Prostate gland (tissue), 2 donors: ENCODE measurements at regions not wholly inside any gene's neighbourhood (a gene's known extent, or its start where the extent isn't known, plus 50 kb on each side); places are given as distances from the start of the nearest gene placed in this dataset.

Source experiments
- DNase-seq: peaks from one replicate; pipeline ENCODE4 v3.0.0-alpha.2; 2019; ENCODE audit warnings: low spot score
- H3K27ac ChIP-seq, 2 donors: fragments of 200-600 bp; sonication (generic); 2 replicates each; pipeline ENCODE4 v1.5.1; 2017 to 2019
- H3K27me3 ChIP-seq: fragments of 200-600 bp; sonication (generic); replicated peaks from 2 replicates; pipeline ENCODE4 v1.5.1; 2019; ENCODE audit not compliant: insufficient read depth
- H3K36me3 ChIP-seq, 2 donors: fragments of 200-600 bp; sonication (generic); 1 replicate in 1 of 2; 2 replicates in 1 of 2; pipeline versions ENCODE4 v1.5.1 to v1.8.1; 2017 to 2019
- H3K4me1 ChIP-seq: fragments of 200-600 bp; sonication (generic); replicated peaks from 2 replicates; pipeline ENCODE4 v1.5.1; 2019
- H3K4me3 ChIP-seq, 2 donors: fragments of 200-600 bp; sonication (generic); 2 replicates each; pipeline ENCODE4 v1.5.1; 2017 to 2019
- H3K9me3 ChIP-seq: fragments of 200-600 bp; sonication (generic); 2 replicates; pipeline ENCODE4 v1.5.1; 2017
- POLR2A ChIP-seq: fragments of 450-650 bp; IDR thresholded peaks from one replicate; pipeline ENCODE4 v1.6.1; 2016; ENCODE audit warnings: antibody characterized with exemption, mild to moderate bottlenecking
- POLR2AphosphoS5 ChIP-seq: sonication (generic); formaldehyde crosslinking; IDR thresholded peaks from one replicate; pipeline ENCODE4 v1.6.1; 2017; ENCODE audit warnings: antibody characterized with exemption
- WGBS: methylation state at CpG from one replicate; pipeline ENCODE4 v1.1.5; 2018; 5-methylcytosine and 5-hydroxymethylcytosine counted together
- intact Hi-C: fragments of 100-400 bp; cut with DNase I; formaldehyde crosslinking; loops from one replicate; pipeline ENCODE4 v1.14.2; 2022
- TF ChIP-seq, protein P1 (sequence below), 4 experiments: fragments of 200-600 bp in 2 of 4; fragments of 450-650 bp in 2 of 4; sonication (generic) in 2 of 4; IDR thresholded peaks; 1 replicate in 3 of 4; 2 replicates in 1 of 4; pipeline ENCODE4 v1.5.1; 2016 to 2019; ENCODE audit warnings: antibody characterized with exemption in 4 of 4, mild to moderate bottlenecking in 2 of 4, moderate library complexity in 2 of 4

DNA sequence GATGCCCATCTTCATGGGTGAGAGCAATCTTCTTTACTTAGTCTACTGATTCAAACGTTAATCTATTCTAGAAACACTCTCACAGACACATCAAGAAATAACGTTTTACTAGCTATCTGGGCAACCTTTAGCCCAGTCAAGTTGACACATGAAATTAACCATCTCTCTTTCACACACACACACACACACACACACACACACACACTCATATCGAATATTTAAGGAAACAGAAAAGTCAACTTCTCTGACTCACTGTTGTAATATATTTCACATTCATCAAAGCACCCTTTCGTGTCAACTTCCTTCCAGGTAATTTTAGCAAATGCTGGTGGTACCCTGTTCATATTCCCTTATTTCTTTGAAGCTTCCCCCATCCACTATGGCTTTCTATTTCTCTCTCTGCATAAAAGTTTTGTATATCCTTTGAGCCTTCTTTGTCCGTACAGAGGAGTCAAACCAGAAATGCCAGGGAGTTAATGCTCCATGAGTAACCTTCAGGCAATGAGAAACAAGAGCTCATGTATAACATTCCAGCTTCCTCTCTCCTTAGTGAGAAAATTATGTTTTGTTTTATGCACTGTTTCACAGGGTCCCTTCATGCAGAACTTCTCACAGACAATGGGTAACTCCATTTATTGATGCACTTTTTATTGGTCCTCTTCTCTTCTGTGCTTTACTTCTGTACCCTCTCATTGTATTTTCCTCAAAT, 335.5 kb upstream of the CBLB start:
- no peaks in the 10 kb centered on the region for H3K27me3 ChIP-seq
- no peaks in the 10 kb centered on the region for H3K36me3 ChIP-seq
- H3K27ac ChIP-seq, result no peak overlapping the region
- intact Hi-C loops, result no loop called here
- 91% methylated on average over 5 of the region's 5 CpGs for whole genome bisulfite sequencing
- no peak for DNase-seq
- no peak overlapping the region for H3K4me3 ChIP-seq
- no peaks in the 10 kb centered on the region for H3K9me3 ChIP-seq
- H3K4me1 ChIP-seq, result no peaks in the 10 kb centered on the region
- TF ChIP-seq POLR2AphosphoS5 (no peak), POLR2A (no peak)
- TF ChIP-seq, protein P1, sequence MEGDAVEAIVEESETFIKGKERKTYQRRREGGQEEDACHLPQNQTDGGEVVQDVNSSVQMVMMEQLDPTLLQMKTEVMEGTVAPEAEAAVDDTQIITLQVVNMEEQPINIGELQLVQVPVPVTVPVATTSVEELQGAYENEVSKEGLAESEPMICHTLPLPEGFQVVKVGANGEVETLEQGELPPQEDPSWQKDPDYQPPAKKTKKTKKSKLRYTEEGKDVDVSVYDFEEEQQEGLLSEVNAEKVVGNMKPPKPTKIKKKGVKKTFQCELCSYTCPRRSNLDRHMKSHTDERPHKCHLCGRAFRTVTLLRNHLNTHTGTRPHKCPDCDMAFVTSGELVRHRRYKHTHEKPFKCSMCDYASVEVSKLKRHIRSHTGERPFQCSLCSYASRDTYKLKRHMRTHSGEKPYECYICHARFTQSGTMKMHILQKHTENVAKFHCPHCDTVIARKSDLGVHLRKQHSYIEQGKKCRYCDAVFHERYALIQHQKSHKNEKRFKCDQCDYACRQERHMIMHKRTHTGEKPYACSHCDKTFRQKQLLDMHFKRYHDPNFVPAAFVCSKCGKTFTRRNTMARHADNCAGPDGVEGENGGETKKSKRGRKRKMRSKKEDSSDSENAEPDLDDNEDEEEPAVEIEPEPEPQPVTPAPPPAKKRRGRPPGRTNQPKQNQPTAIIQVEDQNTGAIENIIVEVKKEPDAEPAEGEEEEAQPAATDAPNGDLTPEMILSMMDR (IDR thresholded peaks at IDR 0.05), result no peak

DNA sequence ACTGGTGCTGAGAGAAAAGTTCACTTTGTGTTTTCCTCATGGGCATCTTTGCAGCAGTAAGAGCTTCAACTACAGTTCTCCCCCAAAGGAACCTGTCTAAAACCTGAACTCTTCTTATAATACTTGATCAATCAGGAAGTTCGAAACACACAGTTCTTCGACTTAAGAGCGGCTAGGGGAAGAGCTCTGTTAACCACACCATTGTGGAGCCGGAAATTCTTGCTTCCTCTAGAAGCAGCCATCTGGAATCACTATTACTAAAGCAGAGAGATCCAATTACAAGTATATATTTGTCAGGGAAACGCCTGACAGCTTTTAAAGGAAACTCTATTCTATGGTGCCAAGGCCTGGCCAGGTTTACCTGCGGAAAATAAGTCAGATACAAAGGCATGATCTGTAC, 337.3 kb upstream of the CBLB start:
- intact Hi-C loops, result no loop called here
- 53% methylated on average over 6 of the region's 6 CpGs for WGBS
- no peak for DNase-seq
- Histone ChIP-seq H3K36me3 (no peaks in the 10 kb centered on the region), H3K9me3 (no peaks in the 10 kb centered on the region), H3K4me3 (no peak overlapping the region), H3K4me1 (no peaks in the 10 kb centered on the region), H3K27ac (no peak overlapping the region), H3K27me3 (no peaks in the 10 kb centered on the region)
- TF ChIP-seq POLR2A (no peak), POLR2AphosphoS5 (no peak)
- TF ChIP-seq, protein P1 (IDR thresholded peaks at IDR 0.05), result no peak

DNA sequence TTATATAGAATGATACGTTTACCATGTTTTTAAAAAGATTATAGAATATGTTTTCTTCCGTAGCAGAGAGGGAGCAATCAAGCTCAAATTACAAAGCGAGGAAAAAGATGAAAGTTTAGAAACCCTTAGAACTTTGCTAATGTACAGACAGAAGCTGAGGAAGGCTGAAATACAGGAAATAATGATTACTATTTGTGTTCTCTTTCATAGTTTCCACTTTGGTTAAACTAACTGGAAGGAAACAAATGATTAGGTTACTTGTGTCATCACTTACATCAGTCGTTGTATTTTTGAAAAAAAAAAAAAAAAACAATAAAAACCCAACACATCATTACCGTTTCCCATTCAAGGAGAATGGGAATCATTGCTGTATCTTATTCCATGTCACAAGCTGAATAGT, 337.8 kb upstream of the CBLB start:
- Histone ChIP-seq H3K27me3 (no peaks in the 10 kb centered on the region), H3K27ac (no peak overlapping the region), H3K4me1 (no peaks in the 10 kb centered on the region), H3K4me3 (no peak overlapping the region), H3K36me3 (no peaks in the 10 kb centered on the region), H3K9me3 (no peaks in the 10 kb centered on the region)
- 60% methylated on average over 5 of the region's 5 CpGs for WGBS
- intact Hi-C loops, result no loop called here
- TF ChIP-seq, protein P1 (IDR thresholded peaks at IDR 0.05), result no peak
- no peak for TF ChIP-seq POLR2A
- no peak for TF ChIP-seq POLR2AphosphoS5
- no peak for DNase-seq

DNA sequence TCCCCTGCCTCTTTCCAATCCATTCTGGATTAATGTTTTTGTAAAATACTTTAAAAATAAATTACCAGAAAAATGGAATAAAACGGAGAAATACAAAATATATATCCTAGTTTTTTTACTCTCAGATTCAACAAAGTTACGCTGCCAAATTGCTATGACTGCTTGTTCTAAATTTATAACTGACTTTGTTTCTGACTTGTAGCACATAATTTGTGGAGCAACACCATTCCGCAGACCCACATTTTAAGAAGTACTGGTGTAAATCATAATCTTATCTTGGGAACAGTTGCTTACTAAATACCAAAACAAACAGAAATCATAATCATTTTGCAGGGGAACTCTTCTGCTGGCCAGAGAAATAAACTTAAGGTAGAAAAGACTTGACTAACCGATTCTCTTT, 339.4 kb upstream of the CBLB start:
- WGBS, result 60% methylated on average over 4 of the region's 4 CpGs
- H3K27me3 ChIP-seq, result no peaks in the 10 kb centered on the region
- no peak for DNase-seq

DNA sequence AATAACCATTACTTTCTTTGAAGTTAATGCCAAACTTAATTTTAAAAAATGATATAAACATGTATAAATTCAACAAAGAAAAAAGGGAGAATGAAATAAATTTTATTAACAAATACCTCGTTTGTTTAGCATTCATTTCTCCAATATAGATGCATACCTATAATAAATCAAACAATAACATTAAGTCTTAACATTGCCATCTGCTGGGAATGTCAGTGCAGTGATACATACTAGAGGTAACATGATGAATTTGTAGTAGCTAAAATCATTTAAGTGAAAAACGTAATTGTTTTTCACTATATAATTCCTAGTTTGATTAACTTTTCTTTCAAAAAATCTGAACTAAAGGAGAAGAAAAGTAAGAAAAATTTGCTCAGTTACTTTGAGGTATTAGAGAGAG, 340.2 kb upstream of the CBLB start:
- Histone ChIP-seq H3K4me1 (no peaks in the 10 kb centered on the region), H3K4me3 (no peak overlapping the region), H3K27ac (no peak overlapping the region), H3K36me3 (no peaks in the 10 kb centered on the region), H3K27me3 (no peaks in the 10 kb centered on the region), H3K9me3 (no peaks in the 10 kb centered on the region)
- 22% methylated on average over 2 of the region's 2 CpGs for WGBS
- no peak for TF ChIP-seq POLR2AphosphoS5
- TF ChIP-seq, protein P1 (IDR thresholded peaks at IDR 0.05), result peak in 1 of 4 experiments; percentile 21
- no peak for DNase-seq
- intact Hi-C loops, result no loop called here

More for the DNA sequence above, 339.4 kb upstream of the CBLB start:
- H3K4me3 ChIP-seq, result no peak overlapping the region
- TF ChIP-seq, protein P1 (IDR thresholded peaks at IDR 0.05), result no peak
- intact Hi-C loops, result no loop called here
- H3K4me1 ChIP-seq, result no peaks in the 10 kb centered on the region
- no peaks in the 10 kb centered on the region for H3K9me3 ChIP-seq
- H3K27ac ChIP-seq, result no peak overlapping the region
- no peaks in the 10 kb centered on the region for H3K36me3 ChIP-seq
